ENCODE measurements at regions not wholly inside any gene's neighbourhood (a gene's known extent, or its start where the extent isn't known, plus 50 kb on each side); places are given as distances from the start of the nearest gene placed in this dataset.

DNA sequence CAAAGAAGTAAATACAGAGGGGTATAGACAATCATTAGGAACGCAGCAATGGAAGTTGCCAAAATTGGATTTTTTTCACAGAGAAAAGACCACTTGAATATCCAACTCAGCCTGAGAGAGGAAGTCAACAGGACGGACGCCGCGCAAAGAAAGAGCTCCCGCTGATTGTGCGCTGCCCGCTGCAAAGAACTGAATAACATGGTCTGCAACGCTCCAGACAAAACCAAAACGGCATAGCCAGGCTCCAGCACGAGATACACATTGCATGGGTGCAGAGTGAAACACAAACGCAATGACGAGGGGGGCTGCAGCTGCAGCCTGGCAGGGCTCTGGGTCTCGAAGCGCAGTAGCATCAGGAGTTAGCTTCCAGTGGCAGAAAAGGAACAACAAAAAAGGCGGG, 113.9 kb upstream of the MGMT start:
- DNase-seq (ENCODE audit: low read depth in 2 of 2): no peak

DNA sequence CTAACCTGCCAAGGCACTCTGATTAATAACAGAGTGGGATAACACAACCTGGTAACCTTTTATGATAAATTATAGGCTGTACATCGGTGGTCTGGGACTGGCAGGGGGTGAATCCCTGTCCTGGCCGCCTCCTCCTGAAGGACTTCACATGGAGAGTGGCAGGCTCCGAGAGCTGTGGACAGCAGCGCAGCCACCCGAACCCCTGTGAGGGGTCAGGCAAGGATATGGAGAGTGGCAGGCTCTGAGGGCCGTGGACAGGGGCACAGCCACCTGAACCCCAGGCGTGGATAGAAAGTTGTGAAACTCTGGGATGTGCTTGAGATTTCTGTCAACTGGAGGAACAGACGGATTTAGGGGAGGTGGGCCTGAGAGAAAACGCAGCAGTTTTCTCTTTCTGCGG, 107.0 kb upstream of the MGMT start:
- no peak for DNase-seq (ENCODE audit: low read depth in 2 of 2)

DNA sequence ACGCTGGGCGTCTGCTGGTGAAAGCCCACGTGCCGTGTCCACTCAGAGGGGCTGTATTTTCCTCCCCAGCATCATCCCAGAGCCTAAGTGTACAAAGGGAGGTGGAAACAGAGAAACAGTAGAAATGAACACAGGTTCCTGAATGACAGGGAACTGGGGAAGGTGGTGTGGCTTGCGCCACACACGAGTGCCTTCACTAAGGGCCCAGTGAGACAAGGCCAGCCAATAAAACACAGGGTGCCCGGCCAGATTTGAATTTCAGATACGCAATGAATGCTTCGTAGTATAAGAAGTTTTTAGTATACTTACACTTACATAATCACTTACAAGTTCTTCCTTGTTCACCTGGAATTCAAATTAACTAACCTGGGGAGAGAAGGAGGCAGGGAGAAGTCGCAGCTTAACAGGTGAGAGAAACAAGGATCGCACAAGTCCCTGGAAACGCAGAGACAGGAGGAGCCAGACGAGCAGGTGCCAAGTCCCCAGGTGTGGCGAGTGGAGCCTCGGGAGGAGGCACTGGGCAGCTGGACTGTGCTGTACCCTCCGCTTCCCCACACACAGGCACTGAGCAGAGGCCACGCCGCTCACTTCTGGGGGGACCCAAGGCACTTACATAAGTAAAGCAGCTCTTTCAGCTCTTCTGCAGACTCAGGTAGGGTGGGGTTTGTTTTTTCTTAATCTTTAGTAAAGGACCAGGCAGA, 105.2 kb upstream of the MGMT start:
- no peak for DNase-seq (ENCODE audit: low read depth in 2 of 2)

DNA sequence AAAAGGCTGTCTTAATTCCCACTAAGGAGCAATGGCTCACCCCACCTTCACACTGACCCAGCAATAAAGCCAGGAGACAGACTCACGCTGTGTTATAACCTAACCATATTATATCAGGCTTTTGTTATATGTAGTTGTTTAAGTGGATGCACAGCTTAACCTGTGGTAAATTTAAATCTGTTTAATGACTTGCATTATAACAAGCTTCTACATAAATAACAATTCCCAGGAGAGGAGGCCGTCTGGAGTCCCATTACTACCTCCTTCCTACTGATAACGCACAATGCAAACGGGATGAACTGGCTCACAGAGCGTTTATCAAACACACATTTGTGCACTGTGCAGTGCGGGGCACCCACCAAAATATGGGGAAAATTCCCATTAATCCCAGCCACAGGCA, 102.1 kb upstream of the MGMT start:
- DNase-seq (ENCODE audit: low read depth in 2 of 2): no peak

DNA sequence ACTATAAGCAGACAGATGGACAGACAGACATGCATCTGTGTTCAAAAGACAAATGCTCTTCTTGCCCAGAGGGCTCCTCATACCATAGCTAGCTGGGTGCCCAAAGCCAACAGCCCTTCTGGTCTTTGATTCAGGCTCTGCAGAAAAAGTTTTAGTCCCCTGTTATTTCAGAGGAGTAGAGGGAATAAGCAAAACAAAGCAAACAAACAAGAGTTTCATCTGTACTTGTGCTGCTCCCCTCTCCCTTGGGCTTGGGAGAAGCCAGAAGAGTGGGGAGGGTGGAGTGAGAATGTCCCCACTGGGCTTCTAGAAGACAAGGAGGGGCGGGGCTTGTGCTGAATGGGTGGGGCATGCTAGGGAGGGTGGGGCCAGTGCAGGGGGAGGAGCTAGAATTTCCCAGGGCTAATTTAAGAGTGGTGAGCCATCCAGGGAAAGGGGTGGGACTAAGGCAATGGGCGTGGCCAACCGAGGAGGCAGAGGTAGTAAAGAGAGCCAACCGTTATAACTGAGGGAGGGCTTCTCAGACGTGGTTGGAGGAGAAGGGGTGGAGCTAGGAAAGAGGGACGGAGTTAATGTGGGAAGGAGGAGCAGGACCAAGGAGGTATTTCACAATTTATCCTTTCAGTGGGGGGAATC, 101.2 kb upstream of the MGMT start:
- DNase-seq (ENCODE audit: low read depth in 2 of 2): no peak

DNA sequence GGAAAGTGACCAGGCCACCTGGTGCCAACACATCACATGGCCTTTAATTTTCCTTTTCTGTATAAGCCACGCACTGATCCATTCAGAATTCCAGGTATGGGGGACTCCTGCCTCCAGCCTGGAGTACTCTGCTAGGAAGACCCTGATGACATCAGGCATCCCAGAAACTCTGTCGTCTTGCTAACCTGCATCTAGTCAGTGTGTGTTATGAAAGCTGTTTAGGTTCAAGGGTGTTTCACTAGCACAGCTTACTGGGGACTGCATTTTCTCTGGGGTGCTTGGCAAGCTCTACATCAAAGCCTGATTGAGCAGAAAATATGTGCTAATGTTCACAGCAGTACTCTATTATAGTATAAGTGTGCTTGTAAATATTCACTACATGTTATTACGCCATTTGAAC, 100.6 kb upstream of the MGMT start:
- no peak for DNase-seq (ENCODE audit: low read depth in 2 of 2)

DNA sequence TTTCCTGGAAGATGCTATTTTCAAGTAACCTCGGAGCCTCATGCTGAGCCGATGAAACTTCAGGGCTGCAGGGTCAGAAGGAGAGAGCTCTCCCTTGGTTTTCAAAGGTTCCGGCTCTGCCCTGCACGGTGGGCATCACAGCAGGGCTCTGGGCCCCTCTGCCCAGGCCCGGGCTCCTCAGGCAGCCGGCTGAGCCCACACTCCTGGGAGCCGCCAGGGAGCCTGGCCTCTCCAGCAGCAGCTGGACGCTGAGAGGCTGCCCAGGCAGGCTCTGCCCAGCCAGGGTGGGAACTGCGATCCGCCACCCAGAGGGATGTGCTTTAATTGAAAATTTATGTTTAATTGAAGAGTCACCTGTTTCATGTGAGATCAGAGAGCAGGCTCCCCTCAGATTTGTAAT, 97.5 kb upstream of the MGMT start:
- no peak for DNase-seq (ENCODE audit: low read depth in 2 of 2)

DNA sequence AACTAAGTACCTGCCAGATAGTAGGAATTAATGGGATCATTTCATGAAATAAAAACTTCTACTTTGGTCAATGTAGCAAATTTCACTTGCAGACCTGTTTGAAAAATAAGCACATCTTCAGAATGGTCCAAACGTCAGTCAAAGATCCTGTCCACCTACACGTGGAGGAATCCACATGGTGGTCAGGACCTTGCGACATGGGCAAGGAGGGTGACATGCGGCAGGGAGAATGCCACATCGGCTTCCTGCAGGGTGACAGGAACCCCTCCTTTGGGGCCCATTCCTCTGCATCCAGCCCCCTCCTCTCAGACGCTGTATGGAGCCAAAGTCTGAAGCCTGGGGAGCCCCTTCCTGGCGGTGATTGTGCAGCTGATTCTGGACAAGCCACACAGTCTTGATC, 95.5 kb upstream of the MGMT start:
- DNase-seq (ENCODE audit: low read depth in 2 of 2): no peak

DNA sequence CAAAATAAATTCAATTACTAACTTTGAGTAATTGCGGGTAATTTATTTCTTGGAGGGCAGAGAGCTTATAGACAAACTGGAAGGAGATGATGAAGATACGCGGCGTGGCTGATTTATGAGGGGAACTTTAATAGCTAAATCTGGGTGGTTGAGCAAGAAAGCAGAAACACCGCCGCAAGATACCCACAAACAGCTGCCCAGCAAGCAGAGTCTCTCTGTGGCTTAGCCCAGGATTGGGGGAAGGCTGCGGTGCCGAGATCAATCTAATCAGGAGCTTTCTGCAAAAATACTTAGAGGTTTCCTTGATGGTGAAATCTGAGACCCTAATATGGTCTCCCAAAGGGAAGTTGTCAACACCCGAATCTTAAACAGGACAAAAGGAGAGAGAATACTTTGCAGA, 94.9 kb upstream of the MGMT start:
- DNase-seq (ENCODE audit: low read depth in 2 of 2): no peak

DNA sequence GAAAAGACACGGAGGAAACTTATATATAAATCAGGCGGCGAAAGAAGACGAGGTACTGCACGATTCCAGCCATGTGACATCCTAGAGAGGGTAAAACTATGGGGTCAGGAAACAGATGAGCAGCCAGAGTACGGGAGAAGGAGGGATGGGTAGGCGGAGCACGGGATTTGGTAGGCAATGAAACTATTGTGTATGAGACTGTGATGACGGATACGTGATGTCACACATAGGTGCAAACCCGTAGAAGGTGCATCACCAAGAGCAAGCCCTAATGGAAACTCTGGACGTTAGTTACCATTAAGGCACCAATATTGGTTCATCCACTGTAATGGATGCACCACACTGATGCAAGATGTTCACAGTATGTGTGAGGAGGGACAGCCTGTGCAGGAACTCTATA, 93.8 kb upstream of the MGMT start:
- no peak for DNase-seq (ENCODE audit: low read depth in 2 of 2)

DNA sequence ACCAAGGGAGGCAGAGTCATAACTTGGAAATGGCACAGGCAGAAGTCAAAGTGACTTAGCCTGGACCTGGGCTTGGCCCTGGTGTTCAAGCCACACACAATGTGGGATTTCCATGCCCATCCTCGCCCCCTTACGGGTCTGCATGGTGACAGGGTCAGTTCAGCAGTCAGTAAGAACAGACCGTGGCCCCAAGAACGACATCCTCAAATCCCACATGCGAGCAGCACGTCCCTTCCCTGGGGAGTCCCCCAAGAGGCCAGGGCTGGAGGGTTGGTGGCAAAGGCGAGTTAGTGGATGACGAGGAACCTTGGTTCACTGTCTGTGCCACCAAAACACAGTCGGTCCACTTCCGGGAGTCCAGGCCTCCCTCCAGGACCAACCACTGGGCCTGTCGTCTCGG, 93.3 kb upstream of the MGMT start:
- no peak for DNase-seq (ENCODE audit: low read depth in 2 of 2)

DNA sequence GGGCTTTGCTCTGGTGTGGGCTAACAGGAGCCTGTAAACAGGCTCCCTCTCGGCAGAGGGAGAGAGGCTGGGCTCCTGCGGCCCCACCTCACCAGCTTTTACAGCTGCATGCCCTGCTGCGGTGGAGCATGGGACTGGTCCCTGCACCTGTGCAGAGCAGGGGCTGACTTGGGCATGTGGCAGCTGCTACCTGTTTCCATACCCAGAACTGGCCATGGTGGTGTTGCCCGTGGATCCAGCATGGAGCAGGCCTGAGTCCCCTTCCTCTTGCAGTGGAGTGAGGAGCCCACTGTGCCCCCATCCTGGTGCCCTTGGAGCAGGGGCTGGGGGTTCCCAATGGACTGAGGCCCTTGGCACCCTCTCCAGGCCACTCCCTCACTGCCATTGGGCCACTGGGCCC, 91.9 kb upstream of the MGMT start:
- DNase-seq (ENCODE audit: low read depth in 2 of 2): no peak

DNA sequence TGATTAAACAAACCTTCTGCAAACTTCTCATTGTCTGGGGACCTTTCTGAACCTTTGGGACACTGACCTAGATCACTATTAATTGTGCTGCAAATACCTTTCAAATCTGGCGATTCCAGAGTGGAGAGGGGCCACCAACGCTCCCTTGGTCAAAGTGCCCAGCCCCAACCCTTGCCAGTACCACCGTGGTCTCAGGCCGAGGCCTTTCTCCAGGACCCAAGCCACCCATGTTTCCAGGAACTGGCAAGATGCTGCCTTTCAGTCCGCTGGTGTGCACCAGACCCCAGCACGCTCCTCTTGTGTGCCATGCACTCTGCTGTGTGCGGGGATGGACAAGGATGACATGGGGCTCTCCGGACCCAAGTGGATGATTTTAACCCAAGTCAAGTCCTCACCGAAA, 91.1 kb upstream of the MGMT start:
- no peak for DNase-seq (ENCODE audit: low read depth in 2 of 2)

DNA sequence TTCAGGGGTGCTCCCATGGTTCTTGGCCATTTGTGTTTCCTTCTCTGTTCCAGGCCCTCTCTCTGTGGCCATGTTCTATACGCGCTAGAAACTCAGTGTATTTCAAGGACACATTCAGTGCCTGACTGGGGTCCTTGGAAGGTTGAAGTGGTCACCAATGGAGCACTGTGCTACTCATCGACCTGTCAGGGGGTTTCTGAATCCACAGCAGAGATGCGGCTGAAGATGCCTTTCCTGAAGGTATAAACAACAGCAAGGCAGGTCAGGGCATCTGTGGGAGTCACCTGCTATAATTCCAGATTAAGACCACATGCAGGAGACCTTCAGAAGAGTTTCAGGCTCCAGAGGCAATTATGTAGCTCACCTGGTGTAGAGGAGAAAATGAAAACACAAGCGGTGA, 86.8 kb upstream of the MGMT start:
- DNase-seq (ENCODE audit: low read depth in 2 of 2): no peak

DNA sequence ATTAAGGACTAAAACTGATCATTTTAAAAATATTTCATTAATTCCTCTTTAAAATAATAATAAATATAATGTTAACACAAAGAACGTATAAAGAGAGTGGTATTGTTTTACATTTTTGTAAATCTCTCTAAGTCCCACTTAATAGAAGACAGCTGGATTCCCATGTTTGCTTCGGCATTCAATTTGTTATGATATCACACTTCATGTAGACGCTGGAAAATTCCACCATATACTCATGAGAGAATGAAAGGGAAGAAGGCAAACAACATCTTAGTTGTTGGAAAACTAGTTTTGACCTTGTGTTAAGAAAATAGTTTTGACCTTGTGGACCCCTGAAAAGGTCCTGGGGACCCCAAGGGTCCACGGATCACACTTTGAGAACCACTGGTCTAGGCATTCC, 85.3 kb upstream of the MGMT start:
- DNase-seq (ENCODE audit: low read depth in 2 of 2): no peak

DNA sequence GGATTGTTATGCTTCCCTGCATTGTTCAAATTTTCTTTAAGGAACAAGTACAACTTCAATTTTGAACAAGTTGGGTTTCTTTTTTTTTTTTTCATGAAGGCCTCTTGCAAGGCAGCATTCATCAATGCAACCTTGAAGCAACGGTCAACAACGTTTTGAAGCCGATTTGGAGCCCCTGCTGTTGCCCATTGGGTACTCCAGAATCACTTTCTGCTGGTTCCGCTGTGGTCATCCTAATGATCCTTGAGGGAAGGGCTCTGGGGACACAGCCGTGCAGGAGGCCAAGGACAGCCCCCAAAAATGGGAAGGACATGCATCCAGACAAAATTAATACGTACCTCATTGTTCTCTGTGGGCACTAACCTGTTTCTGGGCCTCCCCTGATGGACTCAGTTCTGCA, 84.6 kb upstream of the MGMT start:
- DNase-seq (ENCODE audit: low read depth in 2 of 2): no peak

DNA sequence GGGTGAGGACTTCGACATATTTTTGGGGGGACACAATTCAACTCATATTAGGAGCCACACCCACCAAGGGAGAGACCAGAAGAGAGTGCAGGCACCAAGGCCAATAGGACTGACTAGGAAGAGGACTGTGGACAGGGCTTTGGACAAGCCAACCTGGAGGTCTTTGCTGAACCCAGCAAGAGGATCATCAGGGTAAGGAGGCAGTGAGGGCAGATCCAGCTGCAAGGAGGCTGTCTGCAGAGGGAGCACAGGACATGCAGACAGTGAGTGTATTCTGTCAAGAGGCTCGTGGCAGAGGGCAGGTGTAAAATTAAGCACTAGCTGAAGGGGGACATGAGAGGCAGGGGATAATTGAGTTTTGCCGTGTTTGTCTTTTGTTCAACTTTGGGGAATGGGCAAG, 83.4 kb upstream of the MGMT start:
- DNase-seq (ENCODE audit: low read depth in 2 of 2): no peak

DNA sequence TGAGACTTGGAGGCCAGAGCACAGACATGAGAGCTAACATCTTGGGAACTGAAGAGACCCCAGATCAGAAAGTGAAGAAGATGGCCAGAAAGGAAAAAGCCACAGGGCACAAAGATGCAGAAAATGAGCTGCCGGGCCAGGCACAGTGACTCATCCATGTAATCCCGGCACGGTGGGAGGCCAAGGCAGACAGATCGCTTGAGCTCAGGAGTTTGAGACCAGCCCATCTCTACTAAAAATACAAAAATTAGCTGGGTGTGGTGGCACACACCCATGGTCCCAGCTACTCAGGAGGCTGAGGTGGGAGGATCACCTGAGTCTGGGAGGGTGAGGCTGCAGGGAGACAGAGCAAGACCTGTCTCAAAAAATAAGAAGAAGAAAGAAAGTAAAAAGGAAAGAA, 81.4 kb upstream of the MGMT start:
- DNase-seq (ENCODE audit: low read depth in 2 of 2): no peak

DNA sequence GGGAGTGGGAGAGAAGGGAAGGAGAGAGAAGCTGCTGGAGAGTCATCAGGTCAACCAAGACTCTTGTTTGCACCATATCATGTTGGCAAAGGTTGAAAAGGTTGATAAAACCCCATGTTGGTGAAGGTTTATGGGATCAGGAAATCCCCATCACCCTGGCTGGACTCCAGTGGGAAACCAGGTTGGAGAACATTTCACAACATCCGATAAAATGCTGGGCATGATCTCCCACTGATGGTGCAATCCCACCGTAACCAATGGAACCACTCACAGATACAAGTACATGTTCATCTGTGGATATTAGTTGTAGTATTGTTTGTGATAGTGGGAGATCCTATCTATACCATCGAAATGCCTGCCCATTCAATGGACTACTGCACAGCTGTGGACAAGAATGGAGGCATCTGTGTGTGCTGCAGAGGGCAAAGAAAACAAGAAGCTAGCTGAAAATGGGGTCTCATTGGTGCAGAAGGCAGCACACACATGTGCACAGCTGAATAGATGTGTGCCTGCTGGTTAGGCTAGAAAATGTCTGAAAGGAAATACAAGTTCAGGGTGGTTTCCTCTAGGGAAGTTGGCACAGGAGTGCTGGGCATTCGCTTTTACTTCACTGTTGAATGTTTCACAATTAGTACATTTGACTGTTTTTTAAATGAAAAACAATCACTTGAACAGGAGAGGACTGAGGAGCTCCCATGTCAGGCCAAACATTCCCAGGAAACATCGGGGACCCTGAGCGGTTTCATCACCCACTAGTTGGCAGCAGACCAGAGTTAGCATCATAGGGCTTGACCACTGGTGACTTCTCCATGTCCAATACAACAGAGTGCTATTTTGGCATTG, 80.4 kb upstream of the MGMT start:
- no peak for DNase-seq (ENCODE audit: low read depth in 2 of 2)

DNA sequence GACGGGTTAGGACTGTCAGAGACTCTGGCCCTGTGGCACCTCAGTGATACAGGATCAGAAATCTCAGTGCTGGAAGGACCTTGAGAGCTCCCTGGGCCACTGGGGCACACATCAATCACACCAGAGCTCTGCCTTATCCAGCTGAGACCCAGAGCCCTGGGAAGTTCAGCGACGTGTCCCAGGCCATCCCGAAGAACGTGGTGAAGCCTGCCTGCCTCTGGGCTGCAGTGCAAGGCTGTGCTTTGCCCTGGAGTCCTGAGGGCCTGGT, 79.8 kb upstream of the MGMT start:
- no peak for DNase-seq (ENCODE audit: low read depth in 2 of 2)

DNA sequence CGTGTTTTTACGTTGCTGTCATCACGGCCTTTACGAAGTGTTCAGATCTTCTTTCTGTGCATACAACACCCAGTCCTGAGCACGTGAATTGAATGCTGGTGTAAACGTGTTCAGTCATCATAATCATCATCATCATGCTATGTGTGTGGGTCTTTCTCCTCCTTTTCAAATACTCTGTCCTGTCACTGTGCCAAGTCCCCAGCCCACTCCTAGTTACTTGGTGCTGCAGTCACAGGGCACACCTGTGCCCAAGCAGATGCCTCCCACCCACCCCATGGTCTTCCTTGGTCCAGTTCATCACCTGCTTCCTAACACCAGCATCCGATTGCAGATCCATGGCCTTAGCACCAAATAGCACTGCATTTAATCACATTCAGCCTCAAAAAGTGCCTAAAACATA, 78.6 kb upstream of the MGMT start:
- DNase-seq (ENCODE audit: low read depth in 2 of 2): no peak

DNA sequence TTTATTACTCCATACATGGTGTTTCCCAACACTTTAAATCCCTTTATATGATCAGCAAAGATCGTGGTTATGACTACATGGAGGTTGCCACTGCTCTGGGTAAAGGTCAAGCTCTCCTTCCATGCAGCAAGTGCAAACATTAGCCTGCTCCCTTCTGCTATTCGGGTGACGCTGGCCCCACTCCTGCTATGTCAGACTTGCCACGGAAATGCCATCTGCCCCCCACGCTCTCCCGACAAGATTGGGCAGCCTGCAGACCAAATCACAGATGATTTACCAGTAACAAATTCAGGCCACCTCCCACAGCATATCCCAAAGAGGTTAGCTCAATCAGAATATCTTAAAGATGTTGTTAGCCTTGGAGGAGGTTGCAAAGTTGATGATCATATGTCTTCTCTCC, 77.8 kb upstream of the MGMT start:
- DNase-seq (ENCODE audit: low read depth in 2 of 2): no peak

DNA sequence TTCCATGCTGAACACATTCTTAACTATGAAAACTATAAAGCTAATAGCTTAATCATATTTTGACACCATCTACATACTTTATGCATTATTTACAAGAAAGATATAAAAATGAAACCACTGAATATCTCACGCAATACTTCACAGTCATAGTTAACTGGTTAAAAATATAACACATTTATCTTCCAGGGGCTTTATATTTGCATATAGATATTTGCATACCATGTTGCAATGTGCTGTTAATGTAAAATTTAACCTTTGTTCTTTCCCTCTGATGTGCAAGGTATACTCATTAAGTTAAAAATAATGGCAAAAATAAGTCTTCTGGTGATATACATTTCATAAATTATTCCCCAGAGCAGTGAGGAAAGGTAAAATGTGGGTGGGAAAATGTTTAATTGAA, 76.9 kb upstream of the MGMT start:
- DNase-seq (ENCODE audit: low read depth in 2 of 2): no peak

DNA sequence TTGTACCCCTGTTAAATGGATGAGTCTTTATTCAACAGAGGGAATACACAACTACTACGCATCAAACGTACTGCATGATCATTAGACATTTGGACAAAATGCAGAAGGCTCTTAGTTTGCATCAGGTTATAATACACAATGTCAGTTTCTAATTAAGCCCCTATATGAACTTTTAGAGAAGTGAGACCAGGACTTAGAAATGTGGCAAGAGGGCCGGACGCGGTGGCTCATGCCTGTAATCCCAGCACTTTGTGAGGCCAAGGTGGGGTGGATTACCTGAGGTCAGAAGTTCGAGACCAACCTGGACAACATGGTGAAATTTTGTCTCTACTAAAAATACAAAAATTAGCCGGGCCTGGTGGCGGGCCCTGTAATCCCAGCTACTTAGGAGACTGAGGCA, 76.3 kb upstream of the MGMT start:
- DNase-seq (ENCODE audit: low read depth in 2 of 2): no peak
